Skeletal muscle satellite cell (primary cell): ENCODE measurements at regions not wholly inside any gene's neighbourhood (a gene's known extent, or its start where the extent isn't known, plus 50 kb on each side); places are given as distances from the start of the nearest gene placed in this dataset.
"Not testable (repeated sequence)": the region's sequence is repeated elsewhere in the genome, so short reads cannot be mapped to it uniquely, and the experiment has no call there.

Experiments
- H3K27me3 ChIP-seq: 2 replicates; pipeline ENCODE4 v1.7.0; 2013; ENCODE audit warnings: low read length; ENCODE audit not compliant: control insufficient read depth, insufficient read depth
- H3K36me3 ChIP-seq: 2 replicates; pipeline ENCODE4 v1.7.0; 2013; ENCODE audit warnings: mild to moderate bottlenecking, control low read depth, low read length; ENCODE audit not compliant: insufficient read depth
- H3K4me1 ChIP-seq: 2 replicates; pipeline ENCODE4 v1.7.0; 2013; ENCODE audit warnings: low read length; ENCODE audit not compliant: control insufficient read depth, insufficient read depth
- H3K4me2 ChIP-seq: 2 replicates; pipeline ENCODE4 v1.7.0; 2013; ENCODE audit warnings: mild to moderate bottlenecking, low read length
- H3K4me3 ChIP-seq: 2 replicates; pipeline ENCODE4 v1.7.0; 2013; ENCODE audit warnings: low read length
- H3K9ac ChIP-seq: 2 replicates; pipeline ENCODE4 v1.7.0; 2013; ENCODE audit warnings: mild to moderate bottlenecking, low read depth, low read length, moderate library complexity
- H3K9me3 ChIP-seq: replicated peaks from 2 replicates; pipeline ENCODE4 v1.7.0; 2013; ENCODE audit warnings: mild to moderate bottlenecking, control low read depth, low read length

DNA sequence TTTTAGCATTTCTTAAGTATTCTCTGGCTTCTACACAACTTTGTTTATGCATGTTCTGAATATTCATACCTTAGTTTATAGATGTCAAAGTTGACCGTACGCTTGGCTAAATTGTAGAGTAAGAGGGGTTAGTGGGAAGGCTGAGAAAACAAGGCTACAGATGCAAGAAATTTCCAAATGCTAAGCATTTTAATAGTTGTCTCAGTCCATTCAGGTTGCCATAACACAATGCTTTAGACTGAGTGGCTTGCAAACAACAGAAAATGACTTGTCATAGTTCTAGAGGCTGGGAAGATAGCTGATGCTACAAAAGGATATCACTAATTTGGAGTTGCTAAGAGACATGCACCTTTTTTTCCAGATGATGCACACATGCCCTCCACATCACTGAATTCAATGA is 53.0 kb upstream of the C1QTNF3 start:
- not testable (repeated sequence) for H3K4me3 ChIP-seq, H3K9ac ChIP-seq, H3K36me3 ChIP-seq, H3K27me3 ChIP-seq, H3K9me3 ChIP-seq, H3K4me1 ChIP-seq, H3K4me2 ChIP-seq

DNA sequence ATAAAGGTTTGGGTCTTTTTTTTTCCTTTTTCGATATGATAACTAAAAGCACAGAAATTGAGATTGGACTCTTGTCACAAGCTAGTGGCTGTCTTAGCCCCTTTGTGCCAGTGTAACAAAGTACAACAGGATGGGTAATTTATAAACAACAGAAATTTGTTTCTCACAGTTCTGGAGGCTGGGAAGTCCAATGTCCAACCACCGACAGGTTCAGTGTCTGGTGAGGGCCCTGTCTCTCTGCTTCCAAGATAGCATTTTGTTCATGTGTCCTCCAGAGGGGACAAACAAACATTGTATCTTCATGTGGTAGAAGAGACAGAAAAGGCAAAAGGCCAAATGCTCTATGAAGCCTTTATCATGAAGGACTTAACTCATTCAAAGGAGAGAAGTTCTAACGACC is 56.9 kb upstream of the C1QTNF3 start:
- not testable (repeated sequence) for H3K9ac ChIP-seq, H3K36me3 ChIP-seq, H3K4me3 ChIP-seq, H3K9me3 ChIP-seq, H3K4me2 ChIP-seq, H3K27me3 ChIP-seq, H3K4me1 ChIP-seq

DNA sequence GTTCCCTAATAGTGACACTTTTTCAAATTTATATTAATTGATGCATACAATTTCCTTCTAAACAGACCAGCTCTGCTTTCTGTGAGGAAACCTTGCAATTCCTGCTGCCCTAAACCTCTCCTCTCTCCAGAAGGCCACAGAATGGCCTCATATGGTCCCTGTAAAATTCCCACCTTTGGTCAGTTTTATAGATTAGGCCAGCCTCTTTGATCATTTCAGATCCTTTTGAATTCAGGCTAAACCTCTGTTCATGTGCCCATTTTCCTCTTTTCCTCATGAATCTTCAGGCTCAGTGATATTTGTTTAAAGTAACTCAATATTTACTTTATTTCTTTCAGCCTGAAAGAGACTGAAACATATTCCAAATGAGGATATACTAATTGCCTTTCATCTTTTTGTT is 58.6 kb upstream of the C1QTNF3 start:
- H3K9me3 ChIP-seq, H3K36me3 ChIP-seq, H3K4me2 ChIP-seq, H3K4me3 ChIP-seq, H3K9ac ChIP-seq, H3K27me3 ChIP-seq, H3K4me1 ChIP-seq: not testable (repeated sequence)

DNA sequence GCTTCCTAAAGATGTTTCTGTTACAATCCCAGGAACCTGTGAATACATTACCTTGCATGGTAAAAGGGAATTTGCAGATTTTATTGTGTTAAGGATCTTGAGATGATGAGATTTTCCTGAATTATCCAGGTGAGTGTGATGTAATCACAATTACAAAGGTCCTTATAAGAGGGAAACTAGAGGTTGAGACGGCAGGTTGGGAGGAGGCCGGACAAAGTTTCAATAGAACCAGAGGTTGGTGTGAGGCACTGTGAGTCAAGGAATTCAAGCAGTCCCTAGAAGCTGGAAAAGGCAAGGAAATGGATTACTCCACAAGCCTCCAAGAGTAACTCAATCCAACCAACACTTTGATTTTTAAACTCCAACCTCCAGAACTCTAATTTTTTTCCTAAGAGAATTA is 65.9 kb upstream of the C1QTNF3 start:
- H3K4me3 ChIP-seq, H3K9me3 ChIP-seq, H3K9ac ChIP-seq, H3K4me2 ChIP-seq, H3K4me1 ChIP-seq, H3K27me3 ChIP-seq, H3K36me3 ChIP-seq: not testable (repeated sequence)

DNA sequence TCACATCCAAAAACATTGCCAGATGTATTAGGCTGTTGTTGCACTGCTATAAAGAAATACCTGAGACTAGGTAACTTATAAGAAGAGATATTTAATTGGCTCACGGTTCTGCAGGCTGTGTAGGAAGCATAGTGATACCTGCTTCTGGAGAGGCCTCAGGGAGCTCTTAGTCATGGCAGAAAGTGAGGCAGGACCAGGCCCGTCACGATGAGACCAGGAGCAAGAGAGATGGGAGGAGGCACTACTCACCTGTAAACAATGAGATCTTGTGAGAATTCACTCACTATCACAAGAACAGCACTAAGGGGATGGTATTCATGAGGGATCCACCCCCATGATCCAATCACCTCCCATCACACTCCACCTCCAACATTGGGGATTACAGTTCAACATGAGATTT is 81.3 kb upstream of the C1QTNF3 start:
- not testable (repeated sequence) for H3K27me3 ChIP-seq, H3K4me2 ChIP-seq, H3K9ac ChIP-seq, H3K4me3 ChIP-seq, H3K9me3 ChIP-seq, H3K4me1 ChIP-seq, H3K36me3 ChIP-seq

DNA sequence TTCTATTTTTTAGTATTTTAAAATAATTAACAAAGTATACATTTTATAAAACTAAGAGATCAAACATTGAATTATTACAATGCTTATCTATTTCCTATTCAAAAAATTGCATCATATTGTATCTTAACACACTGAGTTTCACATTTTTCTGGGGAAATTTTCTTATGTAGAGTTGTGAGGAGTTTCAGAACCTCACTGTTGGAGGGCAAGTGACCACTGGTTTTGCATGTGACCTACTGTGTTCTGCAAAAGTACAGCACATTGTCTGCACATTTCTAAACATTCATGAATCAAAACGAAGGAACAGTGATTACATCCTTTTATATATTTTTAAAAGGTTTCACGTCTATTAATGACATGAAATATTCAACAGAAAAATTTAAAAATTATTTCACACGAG is 82.3 kb upstream of the C1QTNF3 start:
- H3K9me3 ChIP-seq, H3K36me3 ChIP-seq, H3K4me3 ChIP-seq, H3K9ac ChIP-seq, H3K4me2 ChIP-seq, H3K4me1 ChIP-seq, H3K27me3 ChIP-seq: not testable (repeated sequence)

DNA sequence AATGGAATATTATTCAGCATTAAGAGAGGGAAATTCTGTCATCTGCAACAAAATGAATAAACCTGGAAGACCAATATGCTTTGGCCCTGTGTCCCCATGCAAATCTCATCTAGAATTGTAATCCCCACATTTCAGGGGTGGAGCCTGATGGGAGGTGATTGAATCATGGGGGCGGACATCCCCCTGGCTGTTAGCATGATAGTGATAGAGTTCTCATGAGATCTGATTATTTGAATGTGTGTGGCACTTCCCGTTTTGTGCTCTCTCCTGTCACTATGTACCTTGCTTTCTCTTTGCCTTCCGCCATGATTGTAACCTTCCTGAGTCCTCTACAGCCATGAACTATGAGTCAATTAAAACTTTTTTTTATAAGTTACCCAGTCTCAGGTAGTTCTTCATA is 83.7 kb upstream of the C1QTNF3 start:
- H3K4me3 ChIP-seq, H3K36me3 ChIP-seq, H3K9ac ChIP-seq, H3K4me1 ChIP-seq, H3K27me3 ChIP-seq, H3K4me2 ChIP-seq, H3K9me3 ChIP-seq: not testable (repeated sequence)

DNA sequence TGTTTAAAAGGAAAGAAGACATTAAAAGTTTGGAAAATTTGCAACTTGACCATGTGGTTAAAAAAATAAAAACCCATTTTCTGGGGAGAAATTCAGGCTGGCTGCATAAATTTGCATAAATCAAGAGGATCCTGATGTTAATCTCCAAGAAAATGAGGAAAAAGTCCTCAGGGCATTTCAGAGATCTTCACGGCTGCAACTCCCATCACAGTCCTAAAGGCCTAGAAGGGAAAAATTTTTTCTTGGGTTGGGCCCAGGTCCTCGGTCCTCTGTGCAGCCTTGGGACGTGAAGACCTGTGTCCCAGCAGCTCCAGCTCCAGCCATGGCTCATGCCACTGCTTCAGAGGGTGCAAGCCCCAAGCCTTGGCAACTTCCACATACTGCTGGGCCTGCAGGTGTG is 84.8 kb upstream of the C1QTNF3 start:
- not testable (repeated sequence) for H3K27me3 ChIP-seq, H3K4me1 ChIP-seq, H3K9me3 ChIP-seq, H3K4me2 ChIP-seq, H3K36me3 ChIP-seq, H3K4me3 ChIP-seq, H3K9ac ChIP-seq

DNA sequence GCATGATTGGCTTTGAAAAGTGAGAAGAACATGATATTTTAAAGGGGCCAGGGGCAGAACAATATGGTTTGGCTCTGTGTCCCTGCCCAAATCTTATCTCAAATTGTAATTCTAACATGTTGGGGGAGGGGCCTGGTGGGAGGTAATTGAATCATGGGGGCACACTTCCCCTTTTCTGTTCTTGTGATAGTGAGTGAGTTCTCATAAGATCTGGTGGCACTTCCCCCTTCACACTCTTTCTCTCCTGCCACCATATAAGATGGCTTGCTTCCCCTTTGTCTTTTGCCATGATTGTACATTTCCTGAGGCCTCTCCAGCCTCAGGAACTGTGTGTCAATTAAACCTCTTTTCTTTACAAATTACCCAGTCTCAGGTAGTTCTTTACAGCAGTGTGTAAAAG is 85.9 kb upstream of the C1QTNF3 start:
- H3K36me3 ChIP-seq, H3K9me3 ChIP-seq, H3K4me3 ChIP-seq, H3K27me3 ChIP-seq, H3K4me1 ChIP-seq, H3K4me2 ChIP-seq, H3K9ac ChIP-seq: not testable (repeated sequence)

DNA sequence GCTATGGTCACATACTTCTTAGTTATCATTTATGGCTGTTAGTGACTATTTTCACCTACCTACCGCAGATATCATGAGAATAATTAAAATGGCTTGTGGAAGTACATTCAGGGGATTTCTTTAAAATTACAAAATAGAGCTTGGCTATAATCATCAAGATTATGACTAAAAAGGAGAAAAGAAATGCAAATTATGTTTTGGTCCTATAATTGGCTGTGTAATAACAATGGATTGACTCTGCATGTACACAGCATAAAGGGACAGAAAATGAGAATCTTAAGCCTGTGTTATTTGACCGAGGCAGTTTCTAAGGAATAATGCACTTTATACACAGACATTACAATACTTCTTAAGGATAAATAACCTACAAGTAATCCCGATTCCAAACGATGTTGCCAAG is 112.0 kb upstream of the C1QTNF3 start:
- H3K4me3 ChIP-seq, H3K9ac ChIP-seq, H3K4me1 ChIP-seq, H3K36me3 ChIP-seq, H3K27me3 ChIP-seq, H3K9me3 ChIP-seq, H3K4me2 ChIP-seq: not testable (repeated sequence)

DNA sequence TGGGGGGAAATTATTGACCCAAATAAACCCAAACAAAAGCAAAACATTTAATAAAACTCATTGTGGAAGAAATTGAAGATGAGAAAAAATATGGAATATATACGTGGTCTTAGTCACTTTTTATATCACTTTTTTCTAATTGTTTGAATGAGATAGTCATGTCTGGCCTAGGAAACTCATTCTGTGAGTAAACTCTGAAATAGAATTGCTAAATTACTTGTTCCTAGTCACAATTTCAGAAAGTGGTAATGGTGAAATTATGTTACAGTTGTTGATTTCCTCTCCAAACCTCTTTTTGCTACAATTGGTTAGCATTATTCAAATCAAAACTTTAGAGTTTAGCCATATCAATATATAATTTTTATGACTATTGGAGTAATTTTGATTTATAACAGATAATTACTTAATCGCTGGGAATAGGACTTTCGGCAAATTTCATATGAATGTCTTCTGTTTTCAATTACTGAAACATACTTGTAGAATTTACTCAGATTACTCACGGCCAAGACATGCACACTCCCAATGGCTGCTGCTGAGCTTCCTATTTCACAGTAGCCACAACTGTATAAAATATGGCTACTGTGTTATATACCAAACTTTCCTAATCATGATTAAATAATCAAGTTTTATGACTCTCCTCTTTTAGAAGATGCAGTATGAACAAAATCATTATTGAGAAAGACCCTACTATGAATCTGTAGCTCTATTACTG is 113.8 kb upstream of the C1QTNF3 start:
- H3K36me3 ChIP-seq, H3K4me2 ChIP-seq, H3K27me3 ChIP-seq, H3K4me1 ChIP-seq, H3K4me3 ChIP-seq, H3K9me3 ChIP-seq, H3K9ac ChIP-seq: not testable (repeated sequence)

DNA sequence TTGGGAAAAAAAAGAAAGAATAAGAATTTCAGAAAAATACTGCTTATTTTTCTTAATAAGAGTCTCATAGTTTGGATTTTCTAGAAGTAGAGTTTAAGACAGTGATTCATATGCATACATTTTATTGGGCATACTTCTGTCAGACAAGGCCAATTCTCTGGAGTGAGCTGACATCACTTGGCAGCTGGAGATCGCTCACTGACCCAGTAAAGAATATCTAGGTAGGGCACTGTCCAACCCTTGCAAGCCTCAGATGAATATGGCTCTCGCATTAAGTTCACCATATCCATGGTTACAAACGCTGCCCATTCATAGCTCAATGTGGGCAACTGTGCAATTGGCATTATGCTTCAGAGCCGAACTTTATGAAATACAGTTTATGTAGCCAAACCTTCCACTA is 117.9 kb upstream of the C1QTNF3 start:
- not testable (repeated sequence) for H3K27me3 ChIP-seq, H3K36me3 ChIP-seq, H3K4me1 ChIP-seq, H3K9me3 ChIP-seq, H3K9ac ChIP-seq, H3K4me3 ChIP-seq, H3K4me2 ChIP-seq

DNA sequence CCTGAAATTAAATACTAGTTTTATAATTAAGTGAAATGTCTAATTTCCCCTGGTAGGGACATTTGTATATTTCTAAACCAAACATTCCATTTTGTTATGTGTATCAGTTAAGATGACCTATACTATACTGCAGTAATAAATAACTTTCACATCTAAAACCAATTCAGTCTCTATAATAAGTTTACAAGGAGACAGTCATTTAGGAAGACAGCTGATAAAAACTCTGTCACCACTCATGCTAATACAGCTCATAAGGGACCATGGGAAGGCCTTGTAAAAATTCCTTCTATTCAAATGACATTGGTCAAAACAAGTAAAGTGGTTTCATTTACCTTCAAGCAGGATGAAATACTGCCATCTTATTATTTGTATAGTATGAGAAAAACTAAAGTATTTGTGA is 128.4 kb upstream of the C1QTNF3 start:
- not testable (repeated sequence) for H3K36me3 ChIP-seq, H3K27me3 ChIP-seq, H3K9me3 ChIP-seq, H3K9ac ChIP-seq, H3K4me2 ChIP-seq, H3K4me3 ChIP-seq, H3K4me1 ChIP-seq
